Loucy (cell line): ENCODE measurements at regions not wholly inside any gene's neighbourhood (a gene's known extent, or its start where the extent isn't known, plus 50 kb on each side); places are given as distances from the start of the nearest gene placed in this dataset.

ENCODE experiments used
- CTCF ChIP-seq: fragments of 200-600 bp; sonication (generic); conservative IDR thresholded peaks from 2 replicates; pipeline ENCODE4 v1.5.1; 2014; ENCODE audit warnings: mild to moderate bottlenecking, antibody characterized with exemption, low read length
- EZH2phosphoT487 ChIP-seq: fragments of 200-600 bp; IDR thresholded peaks from 2 replicates; pipeline ENCODE4 v1.6.1; 2018; ENCODE audit warnings: antibody characterized with exemption, mild to moderate bottlenecking, moderate library complexity, borderline replicate concordance

DNA sequence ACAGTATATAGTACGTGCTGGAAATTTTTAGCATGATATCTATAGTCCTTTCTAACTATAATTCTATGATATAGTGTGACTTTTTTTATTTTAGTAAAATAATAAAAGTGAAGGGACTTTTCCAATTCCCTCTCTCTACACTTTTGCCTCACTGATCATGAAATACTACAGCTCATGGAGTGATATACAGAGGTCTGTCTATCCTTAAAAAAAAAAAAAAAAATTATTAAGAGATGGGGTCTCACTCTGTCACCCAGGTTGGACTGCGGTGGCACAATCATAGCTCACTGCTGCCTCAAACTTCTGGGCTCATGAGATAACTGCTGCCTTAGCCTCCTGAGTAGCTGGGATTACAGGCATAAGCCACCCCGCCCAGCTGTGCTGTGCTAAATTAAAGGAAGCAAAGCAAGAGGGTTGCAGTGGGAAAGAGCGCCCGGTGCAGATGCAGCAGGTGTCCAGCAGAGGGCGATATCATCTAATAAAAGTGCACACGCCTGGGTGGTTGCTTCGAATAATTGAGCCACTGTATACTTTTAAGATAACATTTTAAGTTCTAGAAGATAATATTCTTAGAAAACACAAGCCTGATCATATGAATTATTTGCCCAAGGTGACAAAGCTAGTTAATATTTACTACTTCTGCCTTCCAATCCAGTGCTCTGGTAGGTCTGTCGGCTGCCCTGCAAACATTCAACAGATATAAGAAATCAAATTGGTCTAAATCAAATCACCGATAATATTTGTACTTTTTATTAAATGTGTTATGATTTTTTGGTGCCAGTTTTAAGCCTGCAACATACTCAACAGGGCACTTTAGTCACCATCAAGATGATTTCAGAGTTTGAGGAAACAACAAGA, 94.9 kb upstream of the NT5E start:
- TF ChIP-seq CTCF (peak; percentile 96), EZH2phosphoT487 (no peak)
